MG63 (cell line): ENCODE measurements at regions not wholly inside any gene's neighbourhood (a gene's known extent, or its start where the extent isn't known, plus 50 kb on each side); places are given as distances from the start of the nearest gene placed in this dataset.

Experiments
- DNase-seq: peaks from one replicate; pipeline ENCODE4 v3.0.0-alpha.2; 2020
- H3K27me3 ChIP-seq: fragments of 250-450 bp; sonication (Bioruptor Pico); 2 replicates; pipeline ENCODE4 v1.5.1; 2020; ENCODE audit warnings: mild to moderate bottlenecking, moderate library complexity
- H3K36me3 ChIP-seq: fragments of 250-450 bp; sonication (Bioruptor Pico); 2 replicates; pipeline ENCODE4 v1.5.1; 2020; ENCODE audit warnings: mild to moderate bottlenecking, moderate library complexity
- H3K4me3 ChIP-seq: fragments of 250-450 bp; sonication (Bioruptor Pico); 2 replicates; pipeline ENCODE4 v1.5.1; 2020; ENCODE audit warnings: mild to moderate bottlenecking, moderate library complexity
- H3K9me3 ChIP-seq: fragments of 250-450 bp; sonication (Bioruptor Pico); 2 replicates; pipeline ENCODE4 v1.5.1; 2020; ENCODE audit warnings: mild to moderate bottlenecking, moderate library complexity

GRCh38 chr2:150618245-150618895 lies 130.9 kb upstream of the RND3 start:
- no peaks in the 10 kb centered on the region for H3K9me3 ChIP-seq
- H3K4me3 ChIP-seq: no peak overlapping the region
- H3K36me3 ChIP-seq: no peaks in the 10 kb centered on the region
- no peaks in the 10 kb centered on the region for H3K27me3 ChIP-seq
- DNase-seq: no peak

- no peak for DNase-seq
- H3K9me3 ChIP-seq: no peaks in the 10 kb centered on the region
- H3K36me3 ChIP-seq: no peaks in the 10 kb centered on the region
- H3K27me3 ChIP-seq: no peaks in the 10 kb centered on the region
- H3K4me3 ChIP-seq: no peak overlapping the region
These were observed 130.0 kb upstream of the RND3 start for GRCh38 chr2:150617351-150617978.

- Histone ChIP-seq H3K36me3 (no peaks in the 10 kb centered on the region), H3K4me3 (no peak overlapping the region), H3K27me3 (no peaks in the 10 kb centered on the region), H3K9me3 (no peaks in the 10 kb centered on the region)
- no peak for DNase-seq
These were observed 125.7 kb upstream of the RND3 start for GRCh38 chr2:150612957-150613710.

- DNase-seq: peak; percentile 8
- Histone ChIP-seq H3K9me3 (no peaks in the 10 kb centered on the region), H3K4me3 (no peak overlapping the region), H3K27me3 (no peaks in the 10 kb centered on the region), H3K36me3 (no peaks in the 10 kb centered on the region)
These were observed 123.3 kb upstream of the RND3 start for GRCh38 chr2:150610670-150611279.

- Histone ChIP-seq H3K9me3 (no peaks in the 10 kb centered on the region), H3K36me3 (no peaks in the 10 kb centered on the region), H3K27me3 (no peaks in the 10 kb centered on the region), H3K4me3 (no peak overlapping the region)
- no peak for DNase-seq
These were observed 122.5 kb upstream of the RND3 start for GRCh38 chr2:150609831-150610582.

GRCh38 chr2:150608341-150608740 lies 120.9 kb upstream of the RND3 start:
- DNase-seq: no peak
- Histone ChIP-seq H3K27me3 (no peaks in the 10 kb centered on the region), H3K9me3 (no peaks in the 10 kb centered on the region), H3K36me3 (no peaks in the 10 kb centered on the region), H3K4me3 (no peak overlapping the region)

- no peak for DNase-seq
- no peak overlapping the region for H3K4me3 ChIP-seq
These were observed 119.9 kb upstream of the RND3 start for GRCh38 chr2:150607390-150607811.

GRCh38 chr2:150606380-150607060 lies 119.1 kb upstream of the RND3 start:
- Histone ChIP-seq H3K36me3 (no peaks in the 10 kb centered on the region), H3K4me3 (no peak overlapping the region), H3K27me3 (no peaks in the 10 kb centered on the region), H3K9me3 (peaks cover 2% of the 10 kb centered on the region; the same call in 1 of the 2 replicates)
- no peak for DNase-seq

More at GRCh38 chr2:150607390-150607811, 119.9 kb upstream of the RND3 start:
- Histone ChIP-seq H3K9me3 (peaks cover 2% of the 10 kb centered on the region; the same call in 1 of the 2 replicates), H3K27me3 (no peaks in the 10 kb centered on the region), H3K36me3 (no peaks in the 10 kb centered on the region)

- Histone ChIP-seq H3K9me3 (peaks cover 2% of the 10 kb centered on the region; the same call in 1 of the 2 replicates), H3K4me3 (no peak overlapping the region), H3K36me3 (no peaks in the 10 kb centered on the region), H3K27me3 (no peaks in the 10 kb centered on the region)
- DNase-seq: no peak
These were observed 118.2 kb upstream of the RND3 start for GRCh38 chr2:150605664-150606063.

GRCh38 chr2:150601280-150602038 lies 114.0 kb upstream of the RND3 start:
- H3K9me3 ChIP-seq: peaks cover 2% of the 10 kb centered on the region; the same call in 1 of the 2 replicates
- H3K4me3 ChIP-seq: no peak overlapping the region
- peak; percentile 49 for DNase-seq

GRCh38 chr2:150599889-150600288 lies 112.4 kb upstream of the RND3 start:
- H3K36me3 ChIP-seq: no peaks in the 10 kb centered on the region
- H3K4me3 ChIP-seq: no peak overlapping the region
- no peaks in the 10 kb centered on the region for H3K27me3 ChIP-seq
- peaks cover 2% of the 10 kb centered on the region; the same call in 1 of the 2 replicates for H3K9me3 ChIP-seq
- DNase-seq: no peak

More at GRCh38 chr2:150601280-150602038, 114.0 kb upstream of the RND3 start:
- H3K27me3 ChIP-seq: no peaks in the 10 kb centered on the region
- H3K36me3 ChIP-seq: no peaks in the 10 kb centered on the region

GRCh38 chr2:150598383-150598782 lies 110.9 kb upstream of the RND3 start:
- H3K27me3 ChIP-seq: no peaks in the 10 kb centered on the region
- H3K36me3 ChIP-seq: no peaks in the 10 kb centered on the region
- no peak for DNase-seq
- peaks cover 2% of the 10 kb centered on the region; the same call in 1 of the 2 replicates for H3K9me3 ChIP-seq
- no peak overlapping the region for H3K4me3 ChIP-seq

GRCh38 chr2:150595803-150596470 lies 108.5 kb upstream of the RND3 start:
- no peaks in the 10 kb centered on the region for H3K36me3 ChIP-seq
- DNase-seq: no peak
- H3K9me3 ChIP-seq: no peaks in the 10 kb centered on the region
- no peak overlapping the region for H3K4me3 ChIP-seq
- H3K27me3 ChIP-seq: no peaks in the 10 kb centered on the region

GRCh38 chr2:150594299-150594698 lies 106.8 kb upstream of the RND3 start:
- no peak for DNase-seq
- no peaks in the 10 kb centered on the region for H3K27me3 ChIP-seq
- no peaks in the 10 kb centered on the region for H3K9me3 ChIP-seq
- H3K36me3 ChIP-seq: no peaks in the 10 kb centered on the region
- no peak overlapping the region for H3K4me3 ChIP-seq
